ENCODE measurements at regions not wholly inside any gene's neighbourhood (a gene's known extent, or its start where the extent isn't known, plus 50 kb on each side); places are given as distances from the start of the nearest gene placed in this dataset.
"Not testable (repeated sequence)": the region's sequence is repeated elsewhere in the genome, so short reads cannot be mapped to it uniquely, and the experiment has no call there.

DNA sequence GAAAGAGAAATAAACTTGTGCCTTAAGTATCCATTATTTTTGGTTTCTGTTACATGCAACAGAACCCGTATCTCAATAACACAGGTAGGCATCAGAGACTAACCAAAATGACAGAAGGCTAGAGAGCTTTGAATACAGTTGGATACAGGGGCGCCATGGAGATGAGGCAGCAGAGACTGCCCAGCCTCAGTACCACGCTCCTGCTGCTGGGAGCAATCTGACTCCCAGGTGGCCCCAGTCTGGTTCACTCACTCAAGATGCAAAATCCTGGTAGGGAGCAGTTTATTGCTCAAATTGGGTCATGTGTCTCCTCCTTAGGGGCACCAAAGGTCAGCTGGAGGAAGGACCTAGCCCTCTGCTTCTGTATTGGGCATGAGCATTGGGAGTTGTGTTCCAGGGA lies 218.9 kb downstream of the USP22 start:
- intact Hi-C loops (cut with DNase I; ENCODE audit: low total_unique reads), result no loop called here
- no peaks in the 10 kb centered on the region for H3K4me1 ChIP-seq
- DNase-seq (ENCODE audit: low spot score in 2 of 2), result no peak

DNA sequence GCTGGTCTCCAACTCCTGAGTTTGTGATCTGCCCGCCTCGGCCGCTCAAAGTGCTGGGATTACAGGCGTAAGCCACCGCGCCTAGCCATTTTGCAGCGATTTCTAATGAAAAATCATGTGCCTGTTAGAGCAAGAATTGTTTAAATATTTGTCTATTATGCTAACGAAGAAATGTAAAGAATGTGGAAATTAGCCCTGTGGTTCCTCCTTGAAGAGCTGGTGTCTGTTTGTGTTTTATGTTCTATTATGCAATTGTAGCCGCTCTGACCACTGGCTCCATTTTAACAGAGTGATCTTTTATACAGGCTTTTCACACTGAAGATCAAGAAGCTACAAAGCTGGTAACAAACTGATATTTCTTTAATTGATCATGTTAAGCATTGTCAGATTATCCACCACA lies 217.3 kb downstream of the USP22 start:
- Histone ChIP-seq H3K36me3 (no peaks in the 10 kb centered on the region), H3K27me3 (no peaks in the 10 kb centered on the region), H3K4me3 (no peak overlapping the region), H3K27ac (no peak overlapping the region), H3K4me1 (no peaks in the 10 kb centered on the region), H3K9me3 (no peaks in the 10 kb centered on the region)
- no peak for DNase-seq (ENCODE audit: low spot score in 2 of 2)
- TF ChIP-seq POLR2AphosphoS5 (IDR thresholded peaks at IDR 0.05) (no peak), POLR2A (IDR thresholded peaks at IDR 0.05) (no peak)
- TF ChIP-seq, protein P1, sequence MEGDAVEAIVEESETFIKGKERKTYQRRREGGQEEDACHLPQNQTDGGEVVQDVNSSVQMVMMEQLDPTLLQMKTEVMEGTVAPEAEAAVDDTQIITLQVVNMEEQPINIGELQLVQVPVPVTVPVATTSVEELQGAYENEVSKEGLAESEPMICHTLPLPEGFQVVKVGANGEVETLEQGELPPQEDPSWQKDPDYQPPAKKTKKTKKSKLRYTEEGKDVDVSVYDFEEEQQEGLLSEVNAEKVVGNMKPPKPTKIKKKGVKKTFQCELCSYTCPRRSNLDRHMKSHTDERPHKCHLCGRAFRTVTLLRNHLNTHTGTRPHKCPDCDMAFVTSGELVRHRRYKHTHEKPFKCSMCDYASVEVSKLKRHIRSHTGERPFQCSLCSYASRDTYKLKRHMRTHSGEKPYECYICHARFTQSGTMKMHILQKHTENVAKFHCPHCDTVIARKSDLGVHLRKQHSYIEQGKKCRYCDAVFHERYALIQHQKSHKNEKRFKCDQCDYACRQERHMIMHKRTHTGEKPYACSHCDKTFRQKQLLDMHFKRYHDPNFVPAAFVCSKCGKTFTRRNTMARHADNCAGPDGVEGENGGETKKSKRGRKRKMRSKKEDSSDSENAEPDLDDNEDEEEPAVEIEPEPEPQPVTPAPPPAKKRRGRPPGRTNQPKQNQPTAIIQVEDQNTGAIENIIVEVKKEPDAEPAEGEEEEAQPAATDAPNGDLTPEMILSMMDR (IDR thresholded peaks at IDR 0.05), result no peak
- intact Hi-C loops (cut with DNase I; ENCODE audit: low total_unique reads), result no loop called here

More for the DNA sequence above, 218.9 kb downstream of the USP22 start:
- no peak overlapping the region for H3K4me3 ChIP-seq
- H3K9me3 ChIP-seq, result no peaks in the 10 kb centered on the region
- H3K36me3 ChIP-seq, result no peaks in the 10 kb centered on the region
- no peak overlapping the region for H3K27ac ChIP-seq
- TF ChIP-seq POLR2A (IDR thresholded peaks at IDR 0.05), result no peak
- TF ChIP-seq POLR2AphosphoS5 (IDR thresholded peaks at IDR 0.05), result no peak
- TF ChIP-seq, protein P1 (IDR thresholded peaks at IDR 0.05), result no peak
- no peaks in the 10 kb centered on the region for H3K27me3 ChIP-seq

DNA sequence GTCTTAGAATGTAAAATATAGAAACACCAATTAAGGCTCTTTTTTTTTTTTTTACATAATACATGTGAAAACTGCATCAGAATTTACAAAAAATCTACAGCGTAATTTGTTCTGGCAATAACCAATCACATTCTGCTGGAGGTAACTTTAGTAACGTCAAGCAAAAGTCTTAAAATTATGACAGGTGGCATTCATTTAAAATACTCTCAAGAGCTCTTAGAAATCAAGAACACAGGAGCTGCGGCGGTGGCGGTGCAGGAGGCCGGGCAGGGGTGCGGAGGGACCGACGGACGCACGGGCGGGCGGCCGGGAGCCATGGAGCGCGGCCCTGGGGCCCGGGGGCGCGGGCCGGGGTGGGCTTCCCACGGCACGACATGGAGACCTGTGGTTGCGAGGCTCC lies 202.4 kb downstream of the USP22 start:
- H3K4me1 ChIP-seq; H3K27ac ChIP-seq; DNase-seq (ENCODE audit: low spot score in 2 of 2); H3K9me3 ChIP-seq; H3K36me3 ChIP-seq; H3K4me3 ChIP-seq; intact Hi-C loops (cut with DNase I; ENCODE audit: low total_unique reads): not testable (repeated sequence)
- H3K27me3 ChIP-seq, result peaks cover 0 to 44% of the 10 kb centered on the region in 2 donors

DNA sequence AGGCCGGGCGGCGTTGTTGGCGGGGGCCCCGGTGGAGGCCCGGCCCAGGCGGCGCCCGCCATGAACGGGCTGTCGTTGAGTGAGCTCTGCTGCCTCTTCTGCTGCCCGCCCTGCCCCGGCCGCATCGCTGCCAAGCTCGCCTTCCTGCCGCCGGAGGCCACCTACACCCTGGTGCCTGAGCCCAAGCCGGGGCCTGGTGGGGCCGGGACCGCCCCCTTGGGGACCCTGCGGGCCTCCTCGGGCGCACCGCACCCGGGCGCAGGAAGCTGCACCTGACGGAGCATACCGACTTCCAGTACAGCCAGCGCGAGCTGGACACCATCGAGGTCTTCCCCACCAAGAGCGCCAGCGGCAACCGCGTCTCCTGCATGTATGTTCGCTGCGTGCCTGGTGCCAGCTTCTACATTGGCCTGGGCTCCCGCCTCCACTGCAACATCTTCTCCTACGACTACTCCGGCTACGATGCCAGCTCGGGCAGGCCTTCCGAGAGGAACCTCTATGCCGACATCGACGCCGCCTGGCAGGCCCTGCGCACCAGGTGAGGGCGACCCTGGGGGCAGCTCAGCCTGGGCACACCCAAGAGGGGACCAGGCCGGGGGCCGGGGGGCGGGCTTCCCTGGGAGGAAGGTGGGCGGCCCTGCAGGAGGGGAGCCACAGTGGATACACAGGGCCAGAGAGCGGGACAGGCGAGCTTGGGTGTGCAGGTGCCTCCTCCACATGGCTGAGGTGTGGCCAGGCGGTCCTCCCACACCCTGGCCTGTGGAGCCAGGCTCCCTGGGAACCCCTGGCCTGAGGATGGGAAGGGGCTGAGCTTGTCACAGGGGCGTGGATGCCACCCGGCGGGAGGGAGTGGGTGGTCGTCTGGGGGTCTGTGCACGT lies 201.6 kb downstream of the USP22 start:
- intact Hi-C loops (cut with DNase I; ENCODE audit: low total_unique reads); H3K27ac ChIP-seq; DNase-seq (ENCODE audit: low spot score in 2 of 2); H3K36me3 ChIP-seq; H3K4me1 ChIP-seq; H3K9me3 ChIP-seq: not testable (repeated sequence)
- H3K27me3 ChIP-seq, result peaks cover 0 to 46% of the 10 kb centered on the region in 2 donors
- H3K4me3 ChIP-seq, result peak overlapping the region in 1 of 3 donors; percentile 15

DNA sequence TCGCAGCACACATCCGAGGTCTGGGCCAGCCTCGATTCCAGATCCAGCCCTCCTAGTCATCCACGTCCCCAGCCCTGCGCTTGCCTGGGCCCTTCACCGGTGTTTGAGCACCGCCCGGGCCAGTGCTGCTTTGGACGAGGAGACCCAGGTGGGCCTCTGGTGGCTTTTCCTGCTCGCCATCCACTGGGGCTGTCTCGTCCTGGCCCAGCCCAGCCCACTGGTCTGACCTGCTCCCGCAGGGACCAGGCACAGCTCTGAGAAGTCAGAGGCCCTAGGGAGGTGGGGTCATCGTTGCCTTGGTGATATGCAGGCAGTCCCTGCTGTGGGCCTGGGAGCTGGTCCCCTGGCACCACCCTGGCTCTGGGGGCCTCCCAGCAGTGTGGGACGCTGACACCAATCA lies 200.8 kb downstream of the USP22 start:
- peaks cover 0 to 44% of the 10 kb centered on the region in 2 donors for H3K27me3 ChIP-seq
- intact Hi-C loops (cut with DNase I; ENCODE audit: low total_unique reads); H3K36me3 ChIP-seq; DNase-seq (ENCODE audit: low spot score in 2 of 2); H3K27ac ChIP-seq; H3K4me3 ChIP-seq; H3K9me3 ChIP-seq; H3K4me1 ChIP-seq: not testable (repeated sequence)

DNA sequence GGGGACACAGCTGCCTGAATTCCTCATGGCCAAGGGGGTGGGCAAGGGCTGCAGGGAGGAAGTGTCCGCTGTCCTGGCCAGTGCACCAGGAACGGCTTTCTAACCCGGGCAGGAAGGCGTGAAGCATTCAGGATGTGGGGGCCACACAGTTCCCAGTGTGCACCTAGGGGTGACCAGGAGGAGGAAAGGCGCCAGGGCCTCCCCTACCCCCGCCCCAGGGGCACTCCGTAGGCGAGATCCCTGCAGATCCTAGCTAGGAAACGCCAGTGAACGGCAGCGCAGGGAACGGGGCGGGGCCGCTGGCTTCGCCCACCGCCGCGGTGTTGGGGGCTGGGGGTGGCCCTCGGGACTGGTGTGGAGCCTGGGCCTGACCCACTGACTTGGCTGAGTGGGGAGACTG lies 199.6 kb downstream of the USP22 start:
- intact Hi-C loops (cut with DNase I; ENCODE audit: low total_unique reads); H3K9me3 ChIP-seq; H3K36me3 ChIP-seq; H3K27ac ChIP-seq; H3K4me1 ChIP-seq; DNase-seq (ENCODE audit: low spot score in 2 of 2): not testable (repeated sequence)
- peak overlapping the region in 1 of 3 donors; percentile 51 for H3K4me3 ChIP-seq
- H3K27me3 ChIP-seq, result peaks cover 0 to 41% of the 10 kb centered on the region in 2 donors

DNA sequence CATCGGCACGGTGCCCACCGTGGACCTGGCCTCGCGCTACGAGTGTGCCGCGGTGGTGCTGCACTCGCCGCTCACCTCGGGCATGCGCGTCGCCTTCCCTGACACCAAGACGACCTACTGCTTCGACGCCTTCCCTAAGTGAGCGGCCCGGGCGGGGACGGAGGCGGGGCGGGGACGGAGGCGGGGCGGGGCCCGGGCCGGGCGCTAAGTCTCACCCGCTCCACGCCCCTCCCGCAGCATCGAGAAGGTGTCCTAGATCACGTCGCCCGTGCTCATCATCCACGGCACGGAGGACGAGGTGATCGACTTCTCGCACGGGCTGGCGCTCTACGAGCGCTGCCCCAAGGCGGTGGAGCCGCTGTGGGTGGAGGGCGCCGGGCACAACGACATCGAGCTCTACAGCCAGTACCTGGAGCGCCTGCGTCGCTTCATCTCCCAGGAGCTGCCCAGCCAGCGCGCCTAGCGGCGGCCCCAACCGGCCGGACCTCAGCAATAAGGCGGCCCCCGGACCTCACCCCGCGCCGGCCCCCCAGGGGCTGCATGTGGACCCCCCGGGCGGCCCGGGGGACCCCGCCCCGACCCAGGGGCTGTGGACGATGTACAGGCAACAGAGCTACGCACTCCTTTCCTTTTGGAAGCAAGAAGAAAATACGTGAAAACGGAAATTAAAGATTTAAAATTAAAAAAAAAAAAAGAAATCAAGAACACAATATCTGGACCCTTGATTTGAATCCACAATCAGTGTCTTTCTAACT lies 198.8 kb downstream of the USP22 start:
- H3K36me3 ChIP-seq; DNase-seq (ENCODE audit: low spot score in 2 of 2): not testable (repeated sequence)
- peak overlapping the region in 2 of 3 donors; percentile 21 to 51 for H3K4me3 ChIP-seq

More for the DNA sequence above, 198.8 kb downstream of the USP22 start:
- H3K27ac ChIP-seq; intact Hi-C loops (cut with DNase I; ENCODE audit: low total_unique reads); H3K4me1 ChIP-seq; H3K9me3 ChIP-seq: not testable (repeated sequence)
- H3K27me3 ChIP-seq, result peaks cover 0 to 41% of the 10 kb centered on the region in 2 donors

Data from breast epithelium (tissue), 4 donors.